Peyer's patch (tissue), 4 donors: ENCODE measurements at regions not wholly inside any gene's neighbourhood (a gene's known extent, or its start where the extent isn't known, plus 50 kb on each side); places are given as distances from the start of the nearest gene placed in this dataset.

Experiments
- CTCF ChIP-seq, 6 experiments: fragments of 450-650 bp in 4 of 6; fragments of 200-600 bp in 2 of 6; sonication (generic) in 1 of 6; IDR thresholded peaks; one replicate each; pipeline ENCODE4 v1.5.1; 2017 to 2019; ENCODE audit warnings: antibody characterized with exemption in 6 of 6, mild to moderate bottlenecking in 3 of 6, moderate library complexity in 1 of 6
- POLR2A ChIP-seq, 2 donors: fragments of 450-650 bp; IDR thresholded peaks; one replicate each; pipeline ENCODE4 v1.5.1; 2017; ENCODE audit warnings: antibody characterized with exemption in 2 of 2, mild to moderate bottlenecking in 2 of 2, moderate library complexity in 2 of 2

DNA sequence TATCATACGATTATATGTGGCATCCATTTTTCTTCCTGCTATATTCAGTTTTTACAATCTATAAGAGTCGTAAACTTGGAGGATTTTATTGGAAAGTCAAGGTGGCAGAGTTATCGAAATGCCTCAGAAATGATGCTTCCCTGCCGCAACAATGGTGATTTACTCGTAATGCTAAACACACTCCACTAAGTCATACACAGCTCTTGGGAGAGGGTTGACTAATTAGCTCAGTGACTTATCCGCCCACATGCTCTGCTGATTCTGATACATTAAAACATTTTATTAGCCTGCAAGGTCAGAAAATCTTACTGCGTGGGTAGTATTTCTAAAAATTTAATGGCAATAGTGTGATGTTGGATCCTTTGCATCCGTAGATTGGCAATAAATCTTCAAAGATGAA lies 420.1 kb downstream of the ARAP2 start:
- no peak for TF ChIP-seq POLR2A (IDR thresholded peaks at IDR 0.05)
- no peak for TF ChIP-seq CTCF (IDR thresholded peaks at IDR 0.05)
